D721Med (cell line): ENCODE measurements at regions not wholly inside any gene's neighbourhood (a gene's known extent, or its start where the extent isn't known, plus 50 kb on each side); places are given as distances from the start of the nearest gene placed in this dataset.

ENCODE experiments used
- DNase-seq: peaks from one replicate; pipeline ENCODE4 v3.0.0; 2011; ENCODE audit warnings: low spot score; ENCODE audit not compliant: insufficient read length
- FAIRE-seq: peaks from 2 replicates; lab custom pipeline; 2011; peaks lifted over from hg19 to GRCh38; lab: Jason Lieb, UNC
- CTCF ChIP-seq: IDR thresholded peaks from 2 replicates; pipeline ENCODE4 v1.5.1; 2012; ENCODE audit warnings: mild to moderate bottlenecking, control low read depth; ENCODE audit not compliant: insufficient read depth; ENCODE audit errors: missing control alignments

- no peak for TF ChIP-seq CTCF
- FAIRE-seq (no peak), DNase-seq (no peak)
These were observed 711.1 kb upstream of the LRRC4C start for GRCh38 chr11:42170601-42171000.

GRCh38 chr11:42171046-42171445 is 711.6 kb upstream of the LRRC4C start:
- FAIRE-seq (no peak), DNase-seq (no peak)
- no peak for TF ChIP-seq CTCF

GRCh38 chr11:42172441-42172840 is 713.0 kb upstream of the LRRC4C start:
- no peak for TF ChIP-seq CTCF
- no peak for DNase-seq
- FAIRE-seq, result no peak

- DNase-seq (no peak), FAIRE-seq (no peak)
- no peak for TF ChIP-seq CTCF
These were observed 715.8 kb upstream of the LRRC4C start for GRCh38 chr11:42175203-42175602.

GRCh38 chr11:42179216-42179615 is 719.8 kb upstream of the LRRC4C start:
- DNase-seq, result no peak
- no peak for FAIRE-seq
- TF ChIP-seq CTCF, result no peak

- no peak for FAIRE-seq
- DNase-seq, result no peak
- no peak for TF ChIP-seq CTCF
These were observed 736.0 kb upstream of the LRRC4C start for GRCh38 chr11:42195289-42196013.

- FAIRE-seq, result no peak
- no peak for DNase-seq
- TF ChIP-seq CTCF, result no peak
These were observed 740.9 kb upstream of the LRRC4C start for GRCh38 chr11:42200311-42200710.
